ENCODE measurements at regions not wholly inside any gene's neighbourhood (a gene's known extent, or its start where the extent isn't known, plus 50 kb on each side); places are given as distances from the start of the nearest gene placed in this dataset.

- TF ChIP-seq SPI1 (IDR thresholded peaks at IDR 0.05; ENCODE audit: borderline replicate concordance, low read depth) (no peak), GABPA (IDR thresholded peaks at IDR 0.05; ENCODE audit: low read depth) (no peak), POLR2AphosphoS5 (IDR thresholded peaks at IDR 0.05; ENCODE audit: low read depth) (no peak)
- TF ChIP-seq, protein P1, sequence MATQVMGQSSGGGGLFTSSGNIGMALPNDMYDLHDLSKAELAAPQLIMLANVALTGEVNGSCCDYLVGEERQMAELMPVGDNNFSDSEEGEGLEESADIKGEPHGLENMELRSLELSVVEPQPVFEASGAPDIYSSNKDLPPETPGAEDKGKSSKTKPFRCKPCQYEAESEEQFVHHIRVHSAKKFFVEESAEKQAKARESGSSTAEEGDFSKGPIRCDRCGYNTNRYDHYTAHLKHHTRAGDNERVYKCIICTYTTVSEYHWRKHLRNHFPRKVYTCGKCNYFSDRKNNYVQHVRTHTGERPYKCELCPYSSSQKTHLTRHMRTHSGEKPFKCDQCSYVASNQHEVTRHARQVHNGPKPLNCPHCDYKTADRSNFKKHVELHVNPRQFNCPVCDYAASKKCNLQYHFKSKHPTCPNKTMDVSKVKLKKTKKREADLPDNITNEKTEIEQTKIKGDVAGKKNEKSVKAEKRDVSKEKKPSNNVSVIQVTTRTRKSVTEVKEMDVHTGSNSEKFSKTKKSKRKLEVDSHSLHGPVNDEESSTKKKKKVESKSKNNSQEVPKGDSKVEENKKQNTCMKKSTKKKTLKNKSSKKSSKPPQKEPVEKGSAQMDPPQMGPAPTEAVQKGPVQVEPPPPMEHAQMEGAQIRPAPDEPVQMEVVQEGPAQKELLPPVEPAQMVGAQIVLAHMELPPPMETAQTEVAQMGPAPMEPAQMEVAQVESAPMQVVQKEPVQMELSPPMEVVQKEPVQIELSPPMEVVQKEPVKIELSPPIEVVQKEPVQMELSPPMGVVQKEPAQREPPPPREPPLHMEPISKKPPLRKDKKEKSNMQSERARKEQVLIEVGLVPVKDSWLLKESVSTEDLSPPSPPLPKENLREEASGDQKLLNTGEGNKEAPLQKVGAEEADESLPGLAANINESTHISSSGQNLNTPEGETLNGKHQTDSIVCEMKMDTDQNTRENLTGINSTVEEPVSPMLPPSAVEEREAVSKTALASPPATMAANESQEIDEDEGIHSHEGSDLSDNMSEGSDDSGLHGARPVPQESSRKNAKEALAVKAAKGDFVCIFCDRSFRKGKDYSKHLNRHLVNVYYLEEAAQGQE (IDR thresholded peaks at IDR 0.05; ENCODE audit: insufficient replicate concordance, low read depth) = no peak
- TF ChIP-seq, protein P2, sequence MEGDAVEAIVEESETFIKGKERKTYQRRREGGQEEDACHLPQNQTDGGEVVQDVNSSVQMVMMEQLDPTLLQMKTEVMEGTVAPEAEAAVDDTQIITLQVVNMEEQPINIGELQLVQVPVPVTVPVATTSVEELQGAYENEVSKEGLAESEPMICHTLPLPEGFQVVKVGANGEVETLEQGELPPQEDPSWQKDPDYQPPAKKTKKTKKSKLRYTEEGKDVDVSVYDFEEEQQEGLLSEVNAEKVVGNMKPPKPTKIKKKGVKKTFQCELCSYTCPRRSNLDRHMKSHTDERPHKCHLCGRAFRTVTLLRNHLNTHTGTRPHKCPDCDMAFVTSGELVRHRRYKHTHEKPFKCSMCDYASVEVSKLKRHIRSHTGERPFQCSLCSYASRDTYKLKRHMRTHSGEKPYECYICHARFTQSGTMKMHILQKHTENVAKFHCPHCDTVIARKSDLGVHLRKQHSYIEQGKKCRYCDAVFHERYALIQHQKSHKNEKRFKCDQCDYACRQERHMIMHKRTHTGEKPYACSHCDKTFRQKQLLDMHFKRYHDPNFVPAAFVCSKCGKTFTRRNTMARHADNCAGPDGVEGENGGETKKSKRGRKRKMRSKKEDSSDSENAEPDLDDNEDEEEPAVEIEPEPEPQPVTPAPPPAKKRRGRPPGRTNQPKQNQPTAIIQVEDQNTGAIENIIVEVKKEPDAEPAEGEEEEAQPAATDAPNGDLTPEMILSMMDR (IDR thresholded peaks at IDR 0.05; ENCODE audit: insufficient read depth, low read length) = no peak
- H3K4me3 ChIP-seq (replicated peaks; ENCODE audit: insufficient read depth, low read length) = no peak overlapping the region
- no peak for DNase-seq (ENCODE audit: low read depth in 1 of 2, low spot score in 1 of 2)
- H3K27ac ChIP-seq (replicated peaks) = no peak overlapping the region
- H3K27me3 ChIP-seq (ENCODE audit: insufficient read depth, poor library complexity, severe bottlenecking) = no peaks in the 10 kb centered on the region
Observed at GRCh38 chr1:239918634-239919033, 173.0 kb upstream of the FMN2 start.

DNA sequence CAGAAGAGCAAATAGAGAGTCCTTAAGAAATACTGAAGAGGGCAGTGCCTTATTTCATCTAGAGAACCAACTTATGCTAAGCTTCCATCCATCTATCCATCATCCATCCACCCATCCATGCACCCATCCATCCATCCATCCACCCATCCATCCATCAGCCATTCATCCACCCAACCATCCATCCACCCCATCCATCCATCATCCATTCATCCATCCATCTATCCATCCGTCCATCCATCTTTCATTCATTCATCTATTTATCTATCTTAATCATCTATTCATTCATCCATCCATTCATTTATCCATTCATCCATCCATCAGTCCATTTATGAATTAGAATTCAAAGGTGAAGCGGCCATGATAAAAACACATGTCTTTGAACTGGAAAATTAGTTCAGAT, 171.5 kb upstream of the FMN2 start:
- no peak for DNase-seq (ENCODE audit: low read depth in 1 of 2, low spot score in 1 of 2)
- no peak overlapping the region for H3K27ac ChIP-seq (replicated peaks)
- TF ChIP-seq POLR2AphosphoS5 (IDR thresholded peaks at IDR 0.05; ENCODE audit: low read depth) (no peak), GABPA (IDR thresholded peaks at IDR 0.05; ENCODE audit: low read depth) (no peak), SPI1 (IDR thresholded peaks at IDR 0.05; ENCODE audit: borderline replicate concordance, low read depth) (no peak)
- TF ChIP-seq, protein P1 (IDR thresholded peaks at IDR 0.05; ENCODE audit: insufficient replicate concordance, low read depth) = no peak
- TF ChIP-seq, protein P2 (IDR thresholded peaks at IDR 0.05; ENCODE audit: insufficient read depth, low read length) = no peak
- H3K4me3 ChIP-seq (replicated peaks; ENCODE audit: insufficient read depth, low read length) = no peak overlapping the region
- H3K27me3 ChIP-seq (ENCODE audit: insufficient read depth, poor library complexity, severe bottlenecking) = no peaks in the 10 kb centered on the region

GRCh38 chr1:239922778-239923522, 168.7 kb upstream of the FMN2 start:
- no peak overlapping the region for H3K4me3 ChIP-seq (replicated peaks; ENCODE audit: insufficient read depth, low read length)
- no peak overlapping the region for H3K27ac ChIP-seq (replicated peaks)
- no peak for TF ChIP-seq GABPA (IDR thresholded peaks at IDR 0.05; ENCODE audit: low read depth)
- no peak for TF ChIP-seq POLR2AphosphoS5 (IDR thresholded peaks at IDR 0.05; ENCODE audit: low read depth)
- TF ChIP-seq, protein P1 (IDR thresholded peaks at IDR 0.05; ENCODE audit: insufficient replicate concordance, low read depth) = no peak
- no peak for DNase-seq (ENCODE audit: low read depth in 1 of 2, low spot score in 1 of 2)
- no peaks in the 10 kb centered on the region for H3K27me3 ChIP-seq (ENCODE audit: insufficient read depth, poor library complexity, severe bottlenecking)
